Prostate gland (tissue), 2 donors: ENCODE measurements at regions not wholly inside any gene's neighbourhood (a gene's known extent, or its start where the extent isn't known, plus 50 kb on each side); places are given as distances from the start of the nearest gene placed in this dataset.

Experiments used
- DNase-seq: peaks from one replicate; pipeline ENCODE4 v3.0.0-alpha.2; 2019; ENCODE audit warnings: low spot score
- H3K27ac ChIP-seq, 2 donors: fragments of 200-600 bp; sonication (generic); 2 replicates each; pipeline ENCODE4 v1.5.1; 2017 to 2019
- H3K27me3 ChIP-seq: fragments of 200-600 bp; sonication (generic); replicated peaks from 2 replicates; pipeline ENCODE4 v1.5.1; 2019; ENCODE audit not compliant: insufficient read depth
- H3K36me3 ChIP-seq, 2 donors: fragments of 200-600 bp; sonication (generic); 1 replicate in 1 of 2; 2 replicates in 1 of 2; pipeline versions ENCODE4 v1.5.1 to v1.8.1; 2017 to 2019
- H3K4me1 ChIP-seq: fragments of 200-600 bp; sonication (generic); replicated peaks from 2 replicates; pipeline ENCODE4 v1.5.1; 2019
- H3K4me3 ChIP-seq, 2 donors: fragments of 200-600 bp; sonication (generic); 2 replicates each; pipeline ENCODE4 v1.5.1; 2017 to 2019
- H3K9me3 ChIP-seq: fragments of 200-600 bp; sonication (generic); 2 replicates; pipeline ENCODE4 v1.5.1; 2017
- CTCF ChIP-seq, 4 experiments: fragments of 200-600 bp in 2 of 4; fragments of 450-650 bp in 2 of 4; sonication (generic) in 2 of 4; IDR thresholded peaks; 1 replicate in 3 of 4; 2 replicates in 1 of 4; pipeline ENCODE4 v1.5.1; 2016 to 2019; ENCODE audit warnings: antibody characterized with exemption in 4 of 4, mild to moderate bottlenecking in 2 of 4, moderate library complexity in 2 of 4
- POLR2A ChIP-seq: fragments of 450-650 bp; IDR thresholded peaks from one replicate; pipeline ENCODE4 v1.6.1; 2016; ENCODE audit warnings: antibody characterized with exemption, mild to moderate bottlenecking
- POLR2AphosphoS5 ChIP-seq: sonication (generic); formaldehyde crosslinking; IDR thresholded peaks from one replicate; pipeline ENCODE4 v1.6.1; 2017; ENCODE audit warnings: antibody characterized with exemption
- WGBS: methylation state at CpG from one replicate; pipeline ENCODE4 v1.1.5; 2018; 5-methylcytosine and 5-hydroxymethylcytosine counted together
- intact Hi-C: fragments of 100-400 bp; cut with DNase I; formaldehyde crosslinking; loops from one replicate; pipeline ENCODE4 v1.14.2; 2022

GRCh38 chr2:122094557-122094956 lies 339.1 kb downstream of the TSN start:
- H3K9me3 ChIP-seq: no peaks in the 10 kb centered on the region
- H3K27me3 ChIP-seq: no peaks in the 10 kb centered on the region
- no peaks in the 10 kb centered on the region for H3K4me1 ChIP-seq
- DNase-seq: no peak
- WGBS: 92% methylated on average over 1 of the region's 1 CpG
- no peak overlapping the region for H3K4me3 ChIP-seq
- H3K36me3 ChIP-seq: no peaks in the 10 kb centered on the region
- intact Hi-C loops: no loop called here
- TF ChIP-seq CTCF (IDR thresholded peaks at IDR 0.05): no peak
- TF ChIP-seq POLR2AphosphoS5: no peak
- TF ChIP-seq POLR2A: no peak
- H3K27ac ChIP-seq: no peak overlapping the region

GRCh38 chr2:122096761-122097160 lies 341.3 kb downstream of the TSN start:
- Histone ChIP-seq H3K27ac (no peak overlapping the region), H3K27me3 (no peaks in the 10 kb centered on the region), H3K4me3 (no peak overlapping the region), H3K9me3 (no peaks in the 10 kb centered on the region), H3K36me3 (no peaks in the 10 kb centered on the region), H3K4me1 (no peaks in the 10 kb centered on the region)
- no peak for DNase-seq
- intact Hi-C loops: no loop called here
- 67% methylated on average over 2 of the region's 2 CpGs for WGBS
- TF ChIP-seq CTCF (IDR thresholded peaks at IDR 0.05): no peak
- TF ChIP-seq POLR2A: no peak
- no peak for TF ChIP-seq POLR2AphosphoS5

- DNase-seq: no peak
- no peak overlapping the region for H3K27ac ChIP-seq
- no peak overlapping the region for H3K4me3 ChIP-seq
- no peaks in the 10 kb centered on the region for H3K4me1 ChIP-seq
- H3K27me3 ChIP-seq: no peaks in the 10 kb centered on the region
- no peaks in the 10 kb centered on the region for H3K36me3 ChIP-seq
- H3K9me3 ChIP-seq: no peaks in the 10 kb centered on the region
- TF ChIP-seq POLR2AphosphoS5 (no peak), POLR2A (no peak), CTCF (IDR thresholded peaks at IDR 0.05) (no peak)
- WGBS: 64% methylated on average over 1 of the region's 1 CpG
- intact Hi-C loops: no loop called here
These were observed 342.9 kb downstream of the TSN start for GRCh38 chr2:122098306-122098705.

- 56% methylated on average over 2 of the region's 2 CpGs for WGBS
- no peaks in the 10 kb centered on the region for H3K4me1 ChIP-seq
- TF ChIP-seq POLR2AphosphoS5 (no peak), CTCF (IDR thresholded peaks at IDR 0.05) (no peak), POLR2A (no peak)
- DNase-seq: no peak
- intact Hi-C loops: no loop called here
- H3K4me3 ChIP-seq: no peak overlapping the region
- H3K27me3 ChIP-seq: no peaks in the 10 kb centered on the region
- H3K36me3 ChIP-seq: no peaks in the 10 kb centered on the region
- H3K9me3 ChIP-seq: no peaks in the 10 kb centered on the region
- H3K27ac ChIP-seq: no peak overlapping the region
These were observed 344.9 kb downstream of the TSN start for GRCh38 chr2:122100346-122100745.

- no peak for TF ChIP-seq POLR2AphosphoS5
- no peak for TF ChIP-seq POLR2A
- no peak for TF ChIP-seq CTCF (IDR thresholded peaks at IDR 0.05)
- Histone ChIP-seq H3K9me3 (no peaks in the 10 kb centered on the region), H3K4me3 (no peak overlapping the region), H3K4me1 (no peaks in the 10 kb centered on the region), H3K27me3 (no peaks in the 10 kb centered on the region), H3K27ac (no peak overlapping the region), H3K36me3 (no peaks in the 10 kb centered on the region)
- DNase-seq: no peak
- intact Hi-C loops: no loop called here
These were observed 345.3 kb downstream of the TSN start for GRCh38 chr2:122100756-122101155.
